GM23338 (cell line): ENCODE measurements at regions not wholly inside any gene's neighbourhood (a gene's known extent, or its start where the extent isn't known, plus 50 kb on each side); places are given as distances from the start of the nearest gene placed in this dataset.

ENCODE experiments used
- POLR2AphosphoS5 ChIP-seq: IDR thresholded peaks from 2 replicates; pipeline ENCODE4 v1.6.1; 2016; ENCODE audit warnings: antibody characterized with exemption, low read depth
- STAT1 ChIP-seq: IDR thresholded peaks from one replicate; pipeline ENCODE4 v1.6.1; 2016; ENCODE audit warnings: antibody characterized with exemption; ENCODE audit not compliant: unreplicated experiment
- TF ChIP-seq, protein P1 (sequence below): IDR thresholded peaks from 2 replicates; pipeline ENCODE4 v1.6.1; 2016; ENCODE audit warnings: antibody characterized with exemption
- TF ChIP-seq, protein P2 (sequence below), 2 experiments: fragments of 200-600 bp in 1 of 2; sonication (generic) in 1 of 2; conservative IDR thresholded peaks; 2 replicates each; pipeline versions ENCODE4 v1.5.1 to v1.6.1; 2016 to 2017; ENCODE audit warnings: antibody characterized with exemption in 2 of 2, low read depth in 2 of 2, mild to moderate bottlenecking in 2 of 2, moderate library complexity in 1 of 2

DNA sequence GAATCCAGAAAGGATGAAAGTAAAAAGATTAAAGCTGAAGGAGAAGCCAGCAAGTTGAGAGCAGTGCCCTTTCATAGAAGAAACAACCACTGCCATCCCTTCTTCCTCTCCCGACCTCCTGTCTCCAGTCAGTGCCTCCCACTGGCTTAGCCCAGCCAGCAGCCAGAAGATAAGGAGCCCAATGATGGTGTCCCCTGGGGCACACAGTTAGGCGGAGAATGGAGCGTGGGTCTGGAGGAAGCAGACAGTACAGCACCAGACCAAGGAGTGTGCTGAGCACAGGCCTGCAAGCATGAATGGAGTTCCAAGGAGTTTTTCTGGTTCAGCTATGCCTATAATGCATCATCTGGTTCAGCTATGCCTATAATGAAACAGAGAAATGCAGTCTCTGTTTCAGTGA lies 54.3 kb upstream of the TNRC6B start (continued):
- no peak for TF ChIP-seq STAT1
- TF ChIP-seq, protein P1, sequence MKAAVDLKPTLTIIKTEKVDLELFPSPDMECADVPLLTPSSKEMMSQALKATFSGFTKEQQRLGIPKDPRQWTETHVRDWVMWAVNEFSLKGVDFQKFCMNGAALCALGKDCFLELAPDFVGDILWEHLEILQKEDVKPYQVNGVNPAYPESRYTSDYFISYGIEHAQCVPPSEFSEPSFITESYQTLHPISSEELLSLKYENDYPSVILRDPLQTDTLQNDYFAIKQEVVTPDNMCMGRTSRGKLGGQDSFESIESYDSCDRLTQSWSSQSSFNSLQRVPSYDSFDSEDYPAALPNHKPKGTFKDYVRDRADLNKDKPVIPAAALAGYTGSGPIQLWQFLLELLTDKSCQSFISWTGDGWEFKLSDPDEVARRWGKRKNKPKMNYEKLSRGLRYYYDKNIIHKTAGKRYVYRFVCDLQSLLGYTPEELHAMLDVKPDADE: no peak
- TF ChIP-seq POLR2AphosphoS5: no peak
- TF ChIP-seq, protein P2, sequence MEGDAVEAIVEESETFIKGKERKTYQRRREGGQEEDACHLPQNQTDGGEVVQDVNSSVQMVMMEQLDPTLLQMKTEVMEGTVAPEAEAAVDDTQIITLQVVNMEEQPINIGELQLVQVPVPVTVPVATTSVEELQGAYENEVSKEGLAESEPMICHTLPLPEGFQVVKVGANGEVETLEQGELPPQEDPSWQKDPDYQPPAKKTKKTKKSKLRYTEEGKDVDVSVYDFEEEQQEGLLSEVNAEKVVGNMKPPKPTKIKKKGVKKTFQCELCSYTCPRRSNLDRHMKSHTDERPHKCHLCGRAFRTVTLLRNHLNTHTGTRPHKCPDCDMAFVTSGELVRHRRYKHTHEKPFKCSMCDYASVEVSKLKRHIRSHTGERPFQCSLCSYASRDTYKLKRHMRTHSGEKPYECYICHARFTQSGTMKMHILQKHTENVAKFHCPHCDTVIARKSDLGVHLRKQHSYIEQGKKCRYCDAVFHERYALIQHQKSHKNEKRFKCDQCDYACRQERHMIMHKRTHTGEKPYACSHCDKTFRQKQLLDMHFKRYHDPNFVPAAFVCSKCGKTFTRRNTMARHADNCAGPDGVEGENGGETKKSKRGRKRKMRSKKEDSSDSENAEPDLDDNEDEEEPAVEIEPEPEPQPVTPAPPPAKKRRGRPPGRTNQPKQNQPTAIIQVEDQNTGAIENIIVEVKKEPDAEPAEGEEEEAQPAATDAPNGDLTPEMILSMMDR (conservative IDR thresholded peaks at IDR 0.05; ENCODE audit: low read depth in 2 of 2): no peak
